Gastrocnemius medialis (tissue), 4 donors: ENCODE measurements at regions not wholly inside any gene's neighbourhood (a gene's known extent, or its start where the extent isn't known, plus 50 kb on each side); places are given as distances from the start of the nearest gene placed in this dataset.

ENCODE experiments used
- ATAC-seq, 2 donors: fragments of 150-250 bp; one replicate each; pipeline ENCODE4 v1.9.1; 2016
- DNase-seq, 2 donors: peaks; one replicate each; pipeline ENCODE4 v3.0.0-alpha.2; 2019
- H3K27ac ChIP-seq, 4 donors: fragments of 200-600 bp; sonication (generic); 1 replicate in 1 of 4; 2 replicates in 3 of 4; pipeline ENCODE4 v1.5.1; 2016 to 2018; ENCODE audit warnings: mild to moderate bottlenecking in 2 of 4, moderate library complexity in 1 of 4
- H3K27me3 ChIP-seq, 3 donors: fragments of 200-600 bp; sonication (generic) in 2 of 3; 1 replicate in 1 of 3; 2 replicates in 2 of 3; pipeline versions ENCODE4 v1.5.1 to v1.6.0; 2016 to 2019; ENCODE audit warnings: mild to moderate bottlenecking in 1 of 3, moderate library complexity in 1 of 3
- H3K36me3 ChIP-seq, 2 donors: fragments of 200-600 bp; sonication (generic) in 1 of 2; one replicate each; pipeline ENCODE4 v1.5.1; 2017 to 2018
- H3K4me1 ChIP-seq, 2 donors: fragments of 200-600 bp; sonication (generic) in 1 of 2; one replicate each; pipeline ENCODE4 v1.5.1; 2016 to 2017; ENCODE audit warnings: mild to moderate bottlenecking in 2 of 2
- H3K4me3 ChIP-seq, 4 donors: fragments of 200-600 bp; sonication (generic) in 3 of 4; 1 replicate in 1 of 4; 2 replicates in 3 of 4; pipeline ENCODE4 v1.5.1; 2016 to 2019; ENCODE audit warnings: mild to moderate bottlenecking in 2 of 4
- H3K9me3 ChIP-seq, 3 donors: fragments of 200-600 bp; sonication (generic) in 2 of 3; 1 replicate in 1 of 3; 2 replicates in 2 of 3; pipeline ENCODE4 v1.5.1; 2016 to 2019
- CTCF ChIP-seq, 5 experiments: fragments of 450-650 bp in 3 of 5; fragments of 200-600 bp in 2 of 5; sonication (generic) in 2 of 5; IDR thresholded peaks in 4 of 5; conservative IDR thresholded peaks in 1 of 5; 1 replicate in 4 of 5; 2 replicates in 1 of 5; pipeline ENCODE4 v1.5.1; 2016 to 2019; ENCODE audit warnings: antibody characterized with exemption in 5 of 5, mild to moderate bottlenecking in 3 of 5, moderate library complexity in 3 of 5
- POLR2A ChIP-seq, 2 donors: fragments of 450-650 bp; IDR thresholded peaks; one replicate each; pipeline ENCODE4 v1.6.1; 2017; ENCODE audit warnings: antibody characterized with exemption in 2 of 2, mild to moderate bottlenecking in 2 of 2, moderate library complexity in 2 of 2
- in situ Hi-C, 4 donors: fragments of 200-750 bp; cut with MboI; loops; one replicate each; pipeline versions ENCODE4 v1.15.0 to v1.8.0; 2017; ENCODE audit warnings: low sequenced_read_pairs in 4 of 4
- intact Hi-C: fragments of 100-400 bp; cut with DNase I; formaldehyde crosslinking; loops from one replicate; pipeline ENCODE4 v1.15.1; 2023; ENCODE audit warnings: low total_unique reads

GRCh38 chr5:35477321-35477720, 140.3 kb upstream of the SPEF2 start:
- in situ Hi-C loops (no loop called here), intact Hi-C loops (no loop called here)
- TF ChIP-seq POLR2A (IDR thresholded peaks at IDR 0.05) (no peak), CTCF (IDR thresholded peaks at IDR 0.05 in 4 of 5, conservative IDR thresholded peaks at IDR 0.05 in 1 of 5) (no peak)

GRCh38 chr5:35476797-35477196, 140.9 kb upstream of the SPEF2 start:
- Histone ChIP-seq H3K27me3 (no peaks in the 10 kb centered on the region), H3K27ac (no peak overlapping the region), H3K4me1 (no peaks in the 10 kb centered on the region), H3K36me3 (no peaks in the 10 kb centered on the region), H3K4me3 (no peak overlapping the region), H3K9me3 (no peaks in the 10 kb centered on the region)
- no peak for DNase-seq
- ATAC-seq: no peak
- no peak for TF ChIP-seq POLR2A (IDR thresholded peaks at IDR 0.05)
- no peak for TF ChIP-seq CTCF (IDR thresholded peaks at IDR 0.05 in 4 of 5, conservative IDR thresholded peaks at IDR 0.05 in 1 of 5)
- intact Hi-C loops: no loop called here
- in situ Hi-C loops: no loop called here

More at GRCh38 chr5:35477321-35477720, 140.3 kb upstream of the SPEF2 start:
- DNase-seq: no peak
- H3K27ac ChIP-seq: no peak overlapping the region
- no peaks in the 10 kb centered on the region for H3K27me3 ChIP-seq
- H3K36me3 ChIP-seq: no peaks in the 10 kb centered on the region
- H3K4me3 ChIP-seq: no peak overlapping the region
- ATAC-seq: no peak
- no peaks in the 10 kb centered on the region for H3K9me3 ChIP-seq
- no peaks in the 10 kb centered on the region for H3K4me1 ChIP-seq

DNA sequence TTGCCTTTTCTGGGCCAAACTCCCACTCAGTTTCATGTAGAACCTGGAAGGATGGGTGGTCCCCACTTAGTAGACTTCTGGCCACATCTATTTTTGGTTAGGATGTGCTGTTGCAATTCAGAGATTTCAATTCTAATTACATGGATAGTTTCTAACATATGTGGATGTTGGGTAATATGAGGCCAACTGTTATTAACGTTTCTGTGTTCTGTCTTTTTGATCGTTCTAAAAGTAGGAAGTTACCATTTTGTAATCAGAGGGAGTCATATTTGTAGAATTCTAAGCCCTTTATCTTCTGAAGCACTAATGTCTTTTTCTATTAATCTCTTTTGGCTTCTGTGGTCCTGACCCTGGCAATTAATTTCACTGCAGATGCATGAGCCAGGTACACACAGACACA, 141.6 kb upstream of the SPEF2 start:
- no peak overlapping the region for H3K4me3 ChIP-seq
- H3K4me1 ChIP-seq: no peaks in the 10 kb centered on the region
- intact Hi-C loops: no loop called here
- H3K9me3 ChIP-seq: no peaks in the 10 kb centered on the region
- in situ Hi-C loops: no loop called here
- no peaks in the 10 kb centered on the region for H3K27me3 ChIP-seq
- no peaks in the 10 kb centered on the region for H3K36me3 ChIP-seq
- ATAC-seq: no peak
- H3K27ac ChIP-seq: no peak overlapping the region
- DNase-seq: no peak
- no peak for TF ChIP-seq POLR2A (IDR thresholded peaks at IDR 0.05)
- no peak for TF ChIP-seq CTCF (IDR thresholded peaks at IDR 0.05 in 4 of 5, conservative IDR thresholded peaks at IDR 0.05 in 1 of 5)

- intact Hi-C loops: no loop called here
Measured at GRCh38 chr5:35473589-35473988, 144.1 kb upstream of the SPEF2 start.

More at GRCh38 chr5:35473589-35473988, 144.1 kb upstream of the SPEF2 start:
- ATAC-seq (no peak), DNase-seq (no peak)
- in situ Hi-C loops: no loop called here
- Histone ChIP-seq H3K36me3 (no peaks in the 10 kb centered on the region), H3K4me1 (no peaks in the 10 kb centered on the region), H3K4me3 (no peak overlapping the region), H3K27ac (no peak overlapping the region), H3K27me3 (no peaks in the 10 kb centered on the region), H3K9me3 (no peaks in the 10 kb centered on the region)
- TF ChIP-seq POLR2A (IDR thresholded peaks at IDR 0.05) (no peak), CTCF (IDR thresholded peaks at IDR 0.05 in 4 of 5, conservative IDR thresholded peaks at IDR 0.05 in 1 of 5) (no peak)
